T-helper 22 cell (primary cell): ENCODE measurements at regions not wholly inside any gene's neighbourhood (a gene's known extent, or its start where the extent isn't known, plus 50 kb on each side); places are given as distances from the start of the nearest gene placed in this dataset.

ENCODE experiments used
- DNase-seq: peaks from one replicate; pipeline ENCODE4 v3.0.0-alpha.2; 2020; ENCODE audit warnings: low read depth

- DNase-seq, result no peak
Observed at GRCh38 chr10:129365767-129366402, 101.2 kb upstream of the MGMT start.

- no peak for DNase-seq
Observed at GRCh38 chr10:129366450-129366849, 100.6 kb upstream of the MGMT start.

GRCh38 chr10:129369566-129369965 lies 97.5 kb upstream of the MGMT start:
- no peak for DNase-seq

- DNase-seq, result no peak
Observed at GRCh38 chr10:129371541-129371940, 95.5 kb upstream of the MGMT start.

- no peak for DNase-seq
Observed at GRCh38 chr10:129372172-129372571, 94.9 kb upstream of the MGMT start.

GRCh38 chr10:129373231-129373630 lies 93.8 kb upstream of the MGMT start:
- DNase-seq, result no peak

GRCh38 chr10:129373718-129374117 lies 93.3 kb upstream of the MGMT start:
- no peak for DNase-seq

- no peak for DNase-seq
Observed at GRCh38 chr10:129375171-129375570, 91.9 kb upstream of the MGMT start.

GRCh38 chr10:129375912-129376311 lies 91.1 kb upstream of the MGMT start:
- no peak for DNase-seq

- DNase-seq, result no peak
Observed at GRCh38 chr10:129380279-129380678, 86.8 kb upstream of the MGMT start.

- no peak for DNase-seq
Observed at GRCh38 chr10:129381741-129382140, 85.3 kb upstream of the MGMT start.

- DNase-seq, result no peak
Observed at GRCh38 chr10:129382401-129382800, 84.6 kb upstream of the MGMT start.

GRCh38 chr10:129383651-129384050 lies 83.4 kb upstream of the MGMT start:
- no peak for DNase-seq

GRCh38 chr10:129385600-129385999 lies 81.4 kb upstream of the MGMT start:
- no peak for DNase-seq

- no peak for DNase-seq
Observed at GRCh38 chr10:129386415-129387257, 80.4 kb upstream of the MGMT start.

GRCh38 chr10:129387258-129387525 lies 79.8 kb upstream of the MGMT start:
- no peak for DNase-seq

GRCh38 chr10:129388435-129388834 lies 78.6 kb upstream of the MGMT start:
- DNase-seq, result no peak

GRCh38 chr10:129389194-129389593 lies 77.8 kb upstream of the MGMT start:
- DNase-seq, result no peak

GRCh38 chr10:129390147-129390546 lies 76.9 kb upstream of the MGMT start:
- no peak for DNase-seq

- no peak for DNase-seq
Observed at GRCh38 chr10:129390726-129391125, 76.3 kb upstream of the MGMT start.

GRCh38 chr10:129391464-129391863 lies 75.6 kb upstream of the MGMT start:
- no peak for DNase-seq

- DNase-seq, result no peak
Observed at GRCh38 chr10:129392855-129393254, 74.2 kb upstream of the MGMT start.

- no peak for DNase-seq
Observed at GRCh38 chr10:129393812-129394211, 73.2 kb upstream of the MGMT start.
